Muscle layer of colon (tissue), 2 donors: ENCODE measurements at regions not wholly inside any gene's neighbourhood (a gene's known extent, or its start where the extent isn't known, plus 50 kb on each side); places are given as distances from the start of the nearest gene placed in this dataset.

Source experiments
- H3K27ac ChIP-seq: one replicate; pipeline ENCODE4 v1.7.0; 2013; ENCODE audit warnings: low read depth, mild to moderate bottlenecking, low read length, moderate library complexity
- H3K27me3 ChIP-seq, 2 donors: one replicate each; pipeline ENCODE4 v1.7.0; 2013; ENCODE audit warnings: low read length in 2 of 2, mild to moderate bottlenecking in 2 of 2; ENCODE audit not compliant: insufficient read depth in 2 of 2, control insufficient read depth in 1 of 2
- H3K36me3 ChIP-seq: one replicate; pipeline ENCODE4 v1.7.0; 2013; ENCODE audit warnings: mild to moderate bottlenecking, low read length; ENCODE audit not compliant: insufficient read depth
- H3K4me1 ChIP-seq: one replicate; pipeline ENCODE4 v1.7.0; 2013; ENCODE audit warnings: mild to moderate bottlenecking, low read length; ENCODE audit not compliant: insufficient read depth
- H3K4me3 ChIP-seq, 2 donors: one replicate each; pipeline ENCODE4 v1.7.0; 2013; ENCODE audit warnings: low read length in 2 of 2, low read depth in 1 of 2, mild to moderate bottlenecking in 1 of 2, moderate library complexity in 1 of 2
- H3K9ac ChIP-seq: one replicate; pipeline ENCODE4 v1.7.0; 2013; ENCODE audit warnings: low read length
- H3K9me3 ChIP-seq: one replicate; pipeline ENCODE4 v1.7.0; 2013; ENCODE audit warnings: mild to moderate bottlenecking, low read length
- donor health status: abdominal sarcoma.
- donor health status: Adenocarcinoma of cecum.

DNA sequence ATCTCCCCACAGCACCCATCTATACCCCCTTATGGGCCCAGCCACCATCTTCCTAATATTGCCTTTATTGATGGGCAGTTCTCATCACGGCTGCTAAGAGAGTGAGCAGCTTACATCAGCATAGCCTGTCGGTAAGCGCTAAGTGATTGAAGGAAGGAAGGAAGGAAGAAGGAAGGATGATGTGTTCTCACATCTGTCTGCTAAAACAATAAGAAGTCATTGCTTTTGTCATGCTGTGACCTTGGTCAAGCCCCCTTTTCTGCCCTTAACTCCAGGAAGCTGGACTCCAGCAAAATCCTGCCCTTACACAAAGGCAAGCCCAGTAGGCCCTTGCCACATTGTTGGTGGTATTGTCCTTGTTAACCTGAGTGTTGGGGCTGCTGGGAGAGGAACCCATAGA is 165.0 kb downstream of the ETS2 start:
- Histone ChIP-seq H3K36me3 (no peaks in the 10 kb centered on the region), H3K27ac (no peak overlapping the region), H3K4me1 (no peaks in the 10 kb centered on the region), H3K9me3 (no peaks in the 10 kb centered on the region), H3K4me3 (no peak overlapping the region), H3K9ac (no peak overlapping the region), H3K27me3 (no peaks in the 10 kb centered on the region)

DNA sequence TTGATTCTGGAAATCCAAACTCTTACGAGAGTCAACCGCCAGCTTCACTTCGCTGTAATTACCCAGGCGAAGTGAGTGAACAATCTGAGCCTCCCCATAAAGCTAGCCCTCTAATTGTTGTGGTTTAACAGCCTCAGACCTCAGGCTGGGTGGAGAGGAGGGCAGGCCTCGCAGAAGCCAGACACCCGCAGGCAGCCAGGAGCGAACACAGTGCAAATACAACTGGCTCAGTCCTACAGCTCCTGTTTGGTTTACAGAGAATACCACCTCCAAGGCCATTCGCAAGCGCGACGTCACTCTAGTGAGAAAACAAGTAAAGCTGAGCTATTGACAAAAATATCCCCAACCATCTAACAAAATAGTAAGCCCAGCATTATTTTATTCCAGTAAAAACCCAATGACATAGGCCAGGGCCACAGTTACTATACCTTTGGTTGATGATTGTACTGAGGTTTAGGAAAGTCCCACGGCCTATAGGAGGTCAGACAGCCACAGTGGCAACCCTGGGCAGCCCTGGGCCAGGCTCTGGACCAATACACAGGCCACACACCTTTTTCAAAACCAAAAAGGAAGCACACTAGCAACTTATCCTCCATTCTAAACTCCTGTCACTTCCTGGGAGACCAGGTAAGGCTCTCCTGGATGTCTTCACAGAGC is 163.3 kb downstream of the ETS2 start:
- no peaks in the 10 kb centered on the region for H3K4me1 ChIP-seq
- H3K9ac ChIP-seq, result no peak overlapping the region
- H3K27ac ChIP-seq, result no peak overlapping the region
- H3K36me3 ChIP-seq, result no peaks in the 10 kb centered on the region
- H3K4me3 ChIP-seq, result no peak overlapping the region
- no peaks in the 10 kb centered on the region for H3K27me3 ChIP-seq
- H3K9me3 ChIP-seq, result no peaks in the 10 kb centered on the region

DNA sequence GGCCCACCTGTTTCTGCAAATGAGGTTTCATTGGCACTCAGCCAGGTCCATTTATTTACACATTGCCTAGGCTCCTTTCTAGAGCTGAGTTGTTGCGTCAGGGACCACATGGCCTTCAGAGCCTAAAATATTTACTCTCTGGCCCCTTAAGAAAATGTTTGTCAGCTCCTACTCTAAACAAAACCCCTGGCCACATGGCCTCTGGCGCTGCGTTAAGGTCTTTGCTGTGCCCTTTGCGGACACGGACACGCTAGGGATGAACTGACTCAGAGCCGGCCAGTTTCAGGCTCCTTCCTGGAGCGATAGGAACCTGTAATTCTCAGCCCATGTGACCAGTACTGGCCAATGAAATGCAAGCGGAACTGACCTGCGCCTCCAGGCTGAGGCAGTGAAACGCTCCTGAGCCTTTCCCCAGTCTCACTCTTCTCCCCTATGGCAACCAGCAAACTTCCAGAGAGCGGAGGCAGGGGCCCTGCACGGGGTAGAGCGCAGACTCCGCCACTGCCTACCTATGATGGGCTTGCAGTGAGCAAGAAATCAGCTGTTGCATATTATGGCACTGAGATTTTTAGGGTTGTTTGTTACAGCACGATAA is 160.3 kb downstream of the ETS2 start:
- Histone ChIP-seq H3K4me3 (no peak overlapping the region), H3K9me3 (no peaks in the 10 kb centered on the region), H3K36me3 (no peaks in the 10 kb centered on the region), H3K27ac (no peak overlapping the region), H3K27me3 (no peaks in the 10 kb centered on the region), H3K9ac (no peak overlapping the region), H3K4me1 (no peaks in the 10 kb centered on the region)

DNA sequence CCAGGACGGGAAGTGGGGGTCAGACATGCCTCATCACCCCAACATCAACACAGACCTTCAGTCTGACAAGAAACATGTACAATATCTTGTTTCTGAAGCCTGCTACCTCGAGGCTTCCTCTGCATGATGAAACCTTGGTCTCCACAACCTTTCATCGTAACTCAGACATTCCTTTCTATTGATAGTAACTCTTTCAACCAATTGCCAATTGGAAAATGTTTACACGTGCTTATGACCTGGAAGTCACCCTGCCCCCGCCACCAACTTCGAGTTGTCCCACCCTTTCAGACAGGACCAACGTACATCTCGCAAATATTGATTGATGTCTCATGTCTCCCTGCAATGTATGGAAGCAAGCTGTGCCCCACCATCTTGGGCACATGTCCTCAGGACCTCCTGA is 159.5 kb downstream of the ETS2 start:
- Histone ChIP-seq H3K27ac (no peak overlapping the region), H3K4me1 (no peaks in the 10 kb centered on the region), H3K9me3 (no peaks in the 10 kb centered on the region), H3K27me3 (no peaks in the 10 kb centered on the region), H3K9ac (no peak overlapping the region), H3K36me3 (no peaks in the 10 kb centered on the region), H3K4me3 (no peak overlapping the region)

DNA sequence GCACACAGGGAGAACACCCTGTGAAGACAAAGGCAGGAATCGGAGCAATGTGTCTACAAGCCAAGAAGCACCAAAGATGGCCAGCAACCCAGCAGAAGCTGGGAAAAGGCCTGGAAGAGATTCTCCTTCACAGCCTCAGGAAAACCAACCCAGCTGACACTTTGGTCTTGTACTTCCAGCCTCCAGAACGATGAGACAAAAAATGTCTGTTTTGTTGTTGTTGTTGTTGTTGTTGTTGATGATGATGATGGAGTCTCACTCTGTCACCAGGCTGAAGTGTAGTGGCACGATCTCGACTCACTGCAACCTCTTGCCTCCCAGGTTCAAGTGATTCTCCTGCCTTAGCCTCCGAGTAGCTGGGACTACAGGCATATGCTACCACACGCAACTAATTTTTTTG is 157.3 kb downstream of the ETS2 start:
- H3K9me3 ChIP-seq, result no peaks in the 10 kb centered on the region
- H3K36me3 ChIP-seq, result no peaks in the 10 kb centered on the region
- no peak overlapping the region for H3K4me3 ChIP-seq
- no peak overlapping the region for H3K9ac ChIP-seq
- H3K27ac ChIP-seq, result no peak overlapping the region
- H3K27me3 ChIP-seq, result no peaks in the 10 kb centered on the region
- H3K4me1 ChIP-seq, result peaks cover 4% of the 10 kb centered on the region

DNA sequence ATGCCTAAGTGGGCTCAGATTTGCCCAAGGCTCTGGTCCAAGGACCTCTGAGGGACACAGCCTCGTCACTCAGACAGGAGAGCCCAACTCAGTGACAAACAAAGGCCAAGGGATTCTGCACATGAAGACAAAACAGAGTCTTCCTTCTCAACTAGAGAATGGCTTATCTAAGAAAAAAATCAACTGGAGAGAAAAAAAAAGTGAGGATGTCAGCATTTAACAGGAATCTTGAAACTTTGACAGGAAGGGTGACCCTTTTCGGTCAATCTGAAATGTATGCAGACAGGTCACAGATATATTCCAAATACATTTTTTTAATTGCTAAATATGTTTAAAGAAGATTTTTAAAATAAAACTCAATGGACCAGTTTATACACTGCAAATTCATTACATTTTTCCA is 154.5 kb downstream of the ETS2 start:
- Histone ChIP-seq H3K27ac (no peak overlapping the region), H3K4me1 (peaks cover 4% of the 10 kb centered on the region), H3K27me3 (no peaks in the 10 kb centered on the region), H3K4me3 (no peak overlapping the region), H3K9me3 (no peaks in the 10 kb centered on the region), H3K36me3 (no peaks in the 10 kb centered on the region), H3K9ac (no peak overlapping the region)

DNA sequence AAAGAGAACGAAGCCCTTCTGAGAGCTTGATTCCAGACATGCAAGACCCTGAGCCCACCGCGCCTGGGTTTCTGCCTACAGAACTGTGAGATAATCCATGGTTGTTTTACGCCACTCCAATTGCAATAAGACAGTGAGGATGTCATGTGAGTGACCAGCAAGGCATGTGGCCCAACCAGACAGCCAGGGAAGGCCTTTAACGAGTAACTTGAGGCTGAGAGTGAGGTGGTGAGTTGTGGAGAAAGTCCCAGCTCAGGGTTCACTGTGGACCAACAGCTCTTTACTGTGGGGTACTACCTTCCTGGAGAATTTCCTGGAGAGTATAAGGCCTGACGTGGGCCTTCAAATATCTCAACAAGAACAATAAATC is 153.9 kb downstream of the ETS2 start:
- Histone ChIP-seq H3K4me3 (no peak overlapping the region), H3K36me3 (no peaks in the 10 kb centered on the region), H3K27me3 (no peaks in the 10 kb centered on the region), H3K9me3 (no peaks in the 10 kb centered on the region), H3K27ac (no peak overlapping the region), H3K9ac (no peak overlapping the region), H3K4me1 (peaks cover 4% of the 10 kb centered on the region)

DNA sequence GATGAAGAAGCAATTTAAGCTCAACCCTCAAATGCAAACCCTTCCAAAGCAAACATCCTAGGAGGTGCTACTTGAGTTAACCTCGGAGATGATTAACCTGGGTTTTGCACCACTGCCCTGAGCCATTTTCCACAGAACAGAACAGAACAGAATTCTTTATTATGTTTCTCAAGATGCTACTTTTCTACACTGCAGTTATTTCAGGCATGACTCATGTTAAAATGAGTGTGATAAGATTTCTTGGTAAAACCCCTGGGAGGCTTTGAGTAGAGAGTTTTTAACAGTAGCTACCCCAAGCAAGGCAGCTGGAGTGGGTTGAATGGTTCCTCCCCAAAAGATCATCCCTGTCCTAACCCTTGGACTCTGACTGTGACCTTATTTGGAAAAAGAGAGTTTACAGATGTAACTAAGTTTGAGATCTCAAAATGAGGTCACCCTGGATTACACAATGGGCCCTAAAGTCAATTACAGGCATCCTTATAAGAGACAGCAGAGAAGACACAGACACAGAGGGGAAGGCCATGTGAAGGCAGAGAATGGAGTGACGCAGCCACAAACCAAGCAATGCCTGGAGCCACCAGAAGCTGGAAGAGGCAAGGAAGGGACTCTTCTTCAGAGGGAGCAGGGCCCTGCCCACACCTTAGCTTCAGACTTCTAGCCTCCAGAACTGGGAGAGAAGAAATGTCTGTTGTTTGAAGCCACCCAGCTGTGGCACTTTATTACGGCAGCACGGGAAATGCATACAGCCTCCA is 153.4 kb downstream of the ETS2 start:
- Histone ChIP-seq H3K4me1 (peaks cover 4% of the 10 kb centered on the region), H3K9ac (no peak overlapping the region), H3K27me3 (no peaks in the 10 kb centered on the region), H3K9me3 (no peaks in the 10 kb centered on the region), H3K4me3 (no peak overlapping the region), H3K27ac (no peak overlapping the region), H3K36me3 (no peaks in the 10 kb centered on the region)

DNA sequence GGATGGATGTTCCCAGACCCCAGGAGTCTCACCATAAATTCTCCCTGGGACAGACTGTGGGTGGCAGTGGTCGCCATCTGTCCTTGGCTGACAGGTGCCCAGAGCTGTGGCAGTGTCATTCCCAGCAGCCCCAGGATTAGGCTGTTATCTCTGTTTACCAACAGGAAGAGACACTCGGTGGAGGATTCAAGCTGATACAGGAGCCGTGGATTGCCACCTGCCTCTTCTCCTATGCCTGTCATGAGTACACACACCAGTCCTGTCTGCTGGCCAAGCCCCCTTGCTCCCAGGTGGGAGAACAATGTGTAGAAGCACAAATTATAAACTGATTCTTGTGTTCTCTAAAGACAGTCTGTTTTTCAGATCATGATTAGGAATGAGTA is 152.6 kb downstream of the ETS2 start:
- H3K27ac ChIP-seq, result no peak overlapping the region
- H3K27me3 ChIP-seq, result no peaks in the 10 kb centered on the region
- H3K4me1 ChIP-seq, result peaks cover 4% of the 10 kb centered on the region
- H3K9ac ChIP-seq, result no peak overlapping the region
- no peak overlapping the region for H3K4me3 ChIP-seq
- H3K9me3 ChIP-seq, result no peaks in the 10 kb centered on the region
- no peaks in the 10 kb centered on the region for H3K36me3 ChIP-seq

DNA sequence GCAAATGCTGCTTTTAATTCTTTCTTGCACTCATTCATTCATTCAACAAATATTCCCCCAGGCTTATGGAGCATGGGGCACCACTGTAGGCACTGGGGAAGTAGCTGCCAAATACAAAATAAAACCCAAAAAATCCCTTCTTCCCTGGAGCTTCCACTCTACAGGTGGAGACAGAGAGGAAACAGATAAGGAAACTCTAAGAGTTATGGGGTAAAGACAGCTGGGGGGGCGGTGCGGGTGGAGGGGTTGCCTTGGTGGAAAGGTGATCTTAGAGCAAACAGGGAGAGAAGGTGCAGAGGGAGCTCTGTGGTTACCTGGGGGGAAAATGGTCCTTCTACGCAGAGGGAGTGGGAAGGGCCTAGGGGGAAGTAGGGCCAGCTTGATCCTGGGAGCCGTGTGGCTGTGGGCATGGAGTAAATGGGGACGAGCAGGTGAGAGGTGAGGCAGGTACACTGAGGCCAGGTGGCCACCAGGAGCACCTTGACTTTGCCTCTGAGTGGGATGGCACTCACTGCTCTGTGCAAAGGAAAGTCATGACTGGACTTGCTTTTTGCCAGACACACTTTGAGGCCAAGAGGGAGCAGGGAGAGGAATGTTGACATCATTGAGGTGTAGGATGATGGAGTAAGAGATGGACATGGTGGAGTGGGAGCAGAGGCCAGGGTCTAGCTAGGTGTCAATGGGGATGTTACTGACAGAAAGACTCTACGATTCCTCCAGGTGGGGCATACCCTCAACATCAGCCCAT is 152.0 kb downstream of the ETS2 start:
- Histone ChIP-seq H3K4me3 (no peak overlapping the region), H3K27me3 (no peaks in the 10 kb centered on the region), H3K9ac (no peak overlapping the region), H3K36me3 (no peaks in the 10 kb centered on the region), H3K4me1 (peaks cover 4% of the 10 kb centered on the region), H3K27ac (no peak overlapping the region), H3K9me3 (no peaks in the 10 kb centered on the region)

DNA sequence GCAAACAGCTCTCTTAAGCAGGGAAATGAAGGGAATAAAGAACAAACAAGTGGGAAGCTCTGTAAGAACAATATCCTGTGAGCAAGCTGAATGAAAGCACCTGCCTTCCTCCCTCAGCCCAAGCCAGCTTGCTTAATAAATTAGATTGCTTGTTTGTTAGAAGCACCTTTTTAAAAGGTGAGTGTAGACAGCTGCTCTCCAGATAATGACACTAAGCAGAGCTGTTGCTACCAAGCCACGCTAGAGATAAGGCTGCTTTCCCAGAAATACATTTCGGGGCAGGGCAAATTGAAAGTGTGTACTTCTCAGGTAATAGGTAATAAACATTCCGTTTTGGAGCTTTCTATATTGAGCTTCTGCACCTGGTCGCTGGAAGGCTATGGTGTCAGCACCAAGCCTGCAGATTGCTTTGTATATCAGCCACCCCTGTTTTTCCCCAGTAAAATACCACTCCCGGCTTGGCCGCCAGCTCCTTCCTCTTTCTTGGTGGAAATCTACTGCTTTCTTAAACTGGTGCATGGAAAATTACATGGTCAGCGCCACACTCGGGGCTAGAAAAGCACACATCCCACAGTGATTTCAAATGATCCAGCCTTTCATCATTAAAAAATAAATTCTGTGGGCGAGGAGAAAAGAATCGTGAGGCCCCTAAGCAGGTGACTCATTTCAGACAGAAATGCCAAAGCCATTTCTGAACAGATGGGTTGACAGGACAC is 151.3 kb downstream of the ETS2 start:
- no peaks in the 10 kb centered on the region for H3K9me3 ChIP-seq
- peaks cover 4% of the 10 kb centered on the region for H3K4me1 ChIP-seq
- no peaks in the 10 kb centered on the region for H3K36me3 ChIP-seq
- H3K4me3 ChIP-seq, result no peak overlapping the region
- no peak overlapping the region for H3K9ac ChIP-seq
- H3K27ac ChIP-seq, result no peak overlapping the region
- H3K27me3 ChIP-seq, result no peaks in the 10 kb centered on the region
